ENCODE measurements at regions not wholly inside any gene's neighbourhood (a gene's known extent, or its start where the extent isn't known, plus 50 kb on each side); places are given as distances from the start of the nearest gene placed in this dataset.

DNA sequence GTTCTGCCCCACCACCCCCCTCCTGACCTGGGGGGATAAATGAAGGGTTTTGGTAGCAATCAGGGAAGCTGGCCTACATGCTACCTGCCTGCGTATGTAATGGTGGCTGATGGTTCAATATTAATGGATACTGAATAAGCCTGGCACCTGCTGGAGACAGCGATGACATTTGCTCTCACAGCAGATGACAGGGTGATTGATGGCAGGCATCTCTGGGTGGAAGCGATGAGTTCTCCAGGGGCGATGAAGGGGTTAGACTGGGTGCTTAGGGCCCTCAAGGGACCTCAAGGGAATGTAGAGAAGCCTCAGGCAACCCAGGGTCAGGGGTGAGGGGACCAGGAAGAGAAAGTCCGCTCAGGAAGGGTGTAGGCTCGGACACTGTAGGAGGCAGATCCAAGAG is 107.7 kb upstream of the MLN start:
- TF ChIP-seq, protein P1, sequence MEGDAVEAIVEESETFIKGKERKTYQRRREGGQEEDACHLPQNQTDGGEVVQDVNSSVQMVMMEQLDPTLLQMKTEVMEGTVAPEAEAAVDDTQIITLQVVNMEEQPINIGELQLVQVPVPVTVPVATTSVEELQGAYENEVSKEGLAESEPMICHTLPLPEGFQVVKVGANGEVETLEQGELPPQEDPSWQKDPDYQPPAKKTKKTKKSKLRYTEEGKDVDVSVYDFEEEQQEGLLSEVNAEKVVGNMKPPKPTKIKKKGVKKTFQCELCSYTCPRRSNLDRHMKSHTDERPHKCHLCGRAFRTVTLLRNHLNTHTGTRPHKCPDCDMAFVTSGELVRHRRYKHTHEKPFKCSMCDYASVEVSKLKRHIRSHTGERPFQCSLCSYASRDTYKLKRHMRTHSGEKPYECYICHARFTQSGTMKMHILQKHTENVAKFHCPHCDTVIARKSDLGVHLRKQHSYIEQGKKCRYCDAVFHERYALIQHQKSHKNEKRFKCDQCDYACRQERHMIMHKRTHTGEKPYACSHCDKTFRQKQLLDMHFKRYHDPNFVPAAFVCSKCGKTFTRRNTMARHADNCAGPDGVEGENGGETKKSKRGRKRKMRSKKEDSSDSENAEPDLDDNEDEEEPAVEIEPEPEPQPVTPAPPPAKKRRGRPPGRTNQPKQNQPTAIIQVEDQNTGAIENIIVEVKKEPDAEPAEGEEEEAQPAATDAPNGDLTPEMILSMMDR (IDR thresholded peaks at IDR 0.05; ENCODE audit: borderline replicate concordance, extremely low read depth, low read length, poor library complexity, severe bottlenecking), result no peak
- TF ChIP-seq EZH2 (IDR thresholded peaks at IDR 0.05; ENCODE audit: borderline replicate concordance, low read depth, low read length, severe bottlenecking), result no peak

All from DND-41 (cell line).